ENCODE measurements at regions not wholly inside any gene's neighbourhood (a gene's known extent, or its start where the extent isn't known, plus 50 kb on each side); places are given as distances from the start of the nearest gene placed in this dataset.

DNA sequence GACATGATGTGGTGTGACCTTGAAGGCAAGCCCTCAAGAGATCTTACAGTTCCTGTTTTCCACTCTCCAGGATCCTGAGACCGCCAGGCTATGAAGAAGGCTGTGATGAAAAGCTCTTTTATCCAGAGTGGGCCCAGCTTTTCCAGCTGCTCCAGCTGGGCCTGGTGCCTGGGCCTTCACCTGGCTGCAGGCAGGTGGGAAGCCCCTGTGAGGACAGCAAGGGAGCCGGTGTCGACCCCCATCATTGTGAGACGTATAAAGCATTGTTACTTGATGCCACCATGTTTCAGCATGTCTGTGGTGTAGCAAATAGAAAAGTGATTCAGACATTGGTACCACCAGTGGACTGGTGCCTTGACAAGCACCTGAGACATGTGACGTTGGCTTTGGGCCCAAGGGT is 190.2 kb downstream of the KIF26A start:
- TF ChIP-seq, protein P1, sequence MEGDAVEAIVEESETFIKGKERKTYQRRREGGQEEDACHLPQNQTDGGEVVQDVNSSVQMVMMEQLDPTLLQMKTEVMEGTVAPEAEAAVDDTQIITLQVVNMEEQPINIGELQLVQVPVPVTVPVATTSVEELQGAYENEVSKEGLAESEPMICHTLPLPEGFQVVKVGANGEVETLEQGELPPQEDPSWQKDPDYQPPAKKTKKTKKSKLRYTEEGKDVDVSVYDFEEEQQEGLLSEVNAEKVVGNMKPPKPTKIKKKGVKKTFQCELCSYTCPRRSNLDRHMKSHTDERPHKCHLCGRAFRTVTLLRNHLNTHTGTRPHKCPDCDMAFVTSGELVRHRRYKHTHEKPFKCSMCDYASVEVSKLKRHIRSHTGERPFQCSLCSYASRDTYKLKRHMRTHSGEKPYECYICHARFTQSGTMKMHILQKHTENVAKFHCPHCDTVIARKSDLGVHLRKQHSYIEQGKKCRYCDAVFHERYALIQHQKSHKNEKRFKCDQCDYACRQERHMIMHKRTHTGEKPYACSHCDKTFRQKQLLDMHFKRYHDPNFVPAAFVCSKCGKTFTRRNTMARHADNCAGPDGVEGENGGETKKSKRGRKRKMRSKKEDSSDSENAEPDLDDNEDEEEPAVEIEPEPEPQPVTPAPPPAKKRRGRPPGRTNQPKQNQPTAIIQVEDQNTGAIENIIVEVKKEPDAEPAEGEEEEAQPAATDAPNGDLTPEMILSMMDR (conservative IDR thresholded peaks at IDR 0.05 in 1 of 2, IDR thresholded peaks at IDR 0.05 in 1 of 2; ENCODE audit: low read depth in 1 of 2, low read length in 2 of 2): no peak
- no peak for TF ChIP-seq EZH2 (IDR thresholded peaks at IDR 0.05; ENCODE audit: low read length, missing control alignments)
